ENCODE measurements at regions not wholly inside any gene's neighbourhood (a gene's known extent, or its start where the extent isn't known, plus 50 kb on each side); places are given as distances from the start of the nearest gene placed in this dataset.

DNA sequence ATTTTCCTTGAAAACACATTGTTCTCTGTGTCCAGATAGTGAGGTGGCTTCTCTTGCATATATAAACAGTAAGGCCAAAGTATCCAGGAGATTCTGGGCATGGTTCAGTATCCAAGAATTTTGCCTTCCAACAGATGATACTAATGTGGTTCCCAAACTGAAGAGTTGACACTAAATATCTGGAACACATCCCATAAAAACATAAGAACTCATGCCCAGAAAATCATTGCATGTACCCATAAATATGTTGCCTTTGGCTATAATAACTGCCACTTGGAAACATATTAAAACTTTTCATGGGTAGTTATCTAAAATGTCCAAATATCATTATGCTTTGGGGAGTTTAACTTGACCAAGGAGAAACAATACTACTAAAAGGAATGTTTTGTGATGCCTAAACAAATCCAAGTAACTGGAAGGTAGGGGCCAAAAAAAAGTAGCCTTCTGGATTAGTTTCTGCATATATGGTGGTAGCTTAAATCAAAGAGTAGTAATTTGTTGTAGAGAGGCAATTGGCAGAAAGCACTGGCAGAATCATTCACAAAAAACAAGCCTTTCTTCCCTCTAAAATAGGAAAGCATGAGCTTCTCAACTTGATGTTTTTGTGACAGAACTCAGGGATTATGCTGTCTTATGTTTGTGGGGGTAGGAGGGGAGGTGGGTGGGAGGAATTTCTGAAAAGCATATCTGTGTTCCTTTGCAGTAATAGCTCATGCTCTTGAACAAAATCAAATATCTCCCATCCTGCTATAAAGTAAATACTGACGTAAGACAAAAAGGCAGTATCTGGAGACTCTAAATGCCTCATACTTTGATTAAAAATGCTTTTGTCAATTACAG is 753.9 kb downstream of the TUSC7 start:
- DNase-seq (ENCODE audit: low read depth) = no peak

DNA sequence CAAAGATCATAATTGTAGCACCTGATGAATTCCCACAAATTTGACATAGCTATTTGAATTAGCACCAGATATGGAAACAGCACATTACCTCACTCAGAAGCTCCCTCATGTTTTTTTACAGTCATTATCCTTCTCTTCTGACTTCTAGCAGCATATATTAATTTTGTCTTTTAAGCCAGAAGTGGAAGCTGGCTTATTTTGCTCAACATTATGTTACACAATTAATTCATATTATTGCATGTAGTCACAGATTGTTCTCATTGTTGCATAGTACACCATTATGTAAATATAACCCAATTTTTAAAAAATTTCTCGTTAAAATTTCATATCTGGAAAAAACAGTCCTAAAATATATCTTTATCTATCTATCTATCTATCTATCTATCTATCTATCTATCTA is 762.3 kb downstream of the TUSC7 start:
- no peak for DNase-seq (ENCODE audit: low read depth)

DNA sequence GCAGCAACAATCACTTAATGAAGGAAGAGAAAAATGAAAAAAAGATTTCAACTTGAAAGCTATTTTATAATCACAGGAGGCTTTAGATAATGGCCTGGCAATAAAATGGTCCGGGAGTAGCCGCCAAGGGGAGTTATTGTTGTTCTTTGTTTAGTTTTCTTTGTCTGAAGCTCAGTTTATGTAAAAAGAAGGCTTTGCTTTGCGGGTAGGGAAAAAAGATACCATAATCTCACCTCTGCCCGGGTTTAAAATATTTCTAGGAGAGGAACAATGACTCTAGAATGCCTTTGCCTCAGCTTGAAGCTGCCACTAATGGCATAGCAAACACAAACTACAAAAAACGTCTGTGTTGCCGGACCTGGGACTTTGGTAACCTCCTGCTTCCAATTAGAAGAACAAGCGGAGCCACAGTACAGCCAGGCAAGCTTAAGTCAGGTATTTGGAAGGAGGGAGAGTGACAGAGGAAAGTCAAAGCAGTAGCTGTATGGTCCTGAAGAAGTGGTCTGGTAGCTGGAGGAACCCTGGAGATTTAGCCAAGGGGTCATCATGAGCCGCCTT is 764.5 kb downstream of the TUSC7 start:
- no peak for DNase-seq (ENCODE audit: low read depth)

DNA sequence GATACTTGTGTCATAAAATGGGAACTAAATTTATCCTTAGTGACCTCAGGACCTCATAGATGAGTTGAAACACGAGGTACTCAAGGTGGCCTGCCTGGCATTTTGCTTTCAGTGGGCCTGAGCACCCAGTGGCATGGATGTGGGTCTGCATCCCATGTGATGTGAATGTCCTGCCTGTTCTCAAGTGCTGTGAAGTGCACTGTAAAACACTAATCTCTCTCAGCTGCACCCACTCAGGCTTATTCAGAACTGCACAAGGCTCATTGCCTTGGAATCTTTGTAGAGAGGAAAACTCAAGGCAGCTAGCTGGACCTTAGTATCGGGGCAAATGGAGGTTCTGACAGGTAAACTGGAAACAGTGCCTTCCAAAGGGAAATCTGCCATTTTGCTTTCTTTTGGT is 767.0 kb downstream of the TUSC7 start:
- no peak for DNase-seq (ENCODE audit: low read depth)

DNA sequence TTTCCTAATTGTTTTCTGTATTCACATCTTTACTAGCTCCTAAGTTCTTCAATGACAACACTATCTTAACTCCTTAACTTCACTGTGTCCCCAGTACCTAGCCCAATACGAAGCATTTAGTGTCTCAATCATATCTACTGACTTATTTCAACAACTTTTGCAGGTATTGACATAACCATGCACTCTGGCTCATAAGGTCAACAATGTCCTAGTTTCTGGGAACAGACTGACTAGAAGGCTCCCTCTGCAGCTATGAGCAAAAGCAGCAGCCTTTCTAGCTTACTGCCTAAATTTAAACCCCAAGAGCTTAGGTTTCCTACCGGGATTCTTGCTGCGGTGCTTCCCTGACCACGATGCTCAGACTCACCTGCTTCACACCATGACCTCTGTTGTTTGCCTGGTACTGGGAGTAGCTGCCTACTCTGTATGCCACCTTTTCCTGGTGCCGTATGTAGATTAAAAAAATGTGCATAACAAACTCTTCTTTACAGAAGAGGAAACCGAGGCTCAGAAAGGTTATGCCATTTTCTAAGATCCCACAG is 767.7 kb downstream of the TUSC7 start:
- no peak for DNase-seq (ENCODE audit: low read depth)

GRCh38 chr3:117479095-117479494 is 769.5 kb downstream of the TUSC7 start:
- no peak for DNase-seq (ENCODE audit: low read depth)

- DNase-seq (ENCODE audit: low read depth) = no peak
Measured at GRCh38 chr3:117480525-117480924, 770.9 kb downstream of the TUSC7 start.

- DNase-seq (ENCODE audit: low read depth) = no peak
Measured at GRCh38 chr3:117480972-117481371, 771.4 kb downstream of the TUSC7 start.

DNA sequence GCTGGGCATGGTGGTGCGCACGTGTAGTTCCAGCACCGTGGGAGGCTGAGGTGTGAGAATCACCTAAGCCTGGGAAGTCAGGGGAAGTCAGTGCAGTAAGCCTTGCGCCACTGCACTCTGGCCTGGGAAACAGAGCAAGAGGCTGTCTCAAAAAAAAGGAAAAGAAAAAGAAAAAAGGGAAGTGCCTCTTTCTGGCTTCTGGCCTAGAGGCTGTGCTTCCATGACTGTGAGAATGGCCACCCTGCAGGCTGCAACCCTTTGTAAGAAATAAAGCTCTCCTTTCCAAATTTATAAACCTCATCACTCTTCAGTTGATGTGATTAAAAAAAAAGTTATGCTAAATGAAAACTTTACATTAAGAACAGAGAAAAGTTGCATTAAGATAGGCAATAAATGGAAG is 774.3 kb downstream of the TUSC7 start:
- no peak for DNase-seq (ENCODE audit: low read depth)

DNA sequence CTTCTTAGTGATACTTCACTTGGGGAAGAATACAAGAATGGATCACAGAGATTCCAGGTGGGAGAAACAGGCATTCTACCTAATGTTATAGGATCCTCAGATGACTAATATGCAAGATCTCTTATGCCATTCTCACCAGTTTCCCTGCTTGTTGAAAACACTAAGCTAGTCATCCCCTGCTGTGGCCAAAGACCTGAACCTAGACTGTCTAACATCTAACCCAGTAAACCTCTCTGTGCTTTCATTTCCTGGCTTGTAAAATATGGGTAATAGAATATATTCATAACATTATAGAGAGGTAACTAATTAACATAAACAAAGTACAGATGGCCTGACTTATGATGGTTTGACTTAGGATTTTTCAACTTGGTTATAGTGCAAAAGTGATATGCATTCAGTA is 776.3 kb downstream of the TUSC7 start:
- no peak for DNase-seq (ENCODE audit: low read depth)

GRCh38 chr3:117486719-117487716 is 777.4 kb downstream of the TUSC7 start:
- no peak for DNase-seq (ENCODE audit: low read depth)

DNA sequence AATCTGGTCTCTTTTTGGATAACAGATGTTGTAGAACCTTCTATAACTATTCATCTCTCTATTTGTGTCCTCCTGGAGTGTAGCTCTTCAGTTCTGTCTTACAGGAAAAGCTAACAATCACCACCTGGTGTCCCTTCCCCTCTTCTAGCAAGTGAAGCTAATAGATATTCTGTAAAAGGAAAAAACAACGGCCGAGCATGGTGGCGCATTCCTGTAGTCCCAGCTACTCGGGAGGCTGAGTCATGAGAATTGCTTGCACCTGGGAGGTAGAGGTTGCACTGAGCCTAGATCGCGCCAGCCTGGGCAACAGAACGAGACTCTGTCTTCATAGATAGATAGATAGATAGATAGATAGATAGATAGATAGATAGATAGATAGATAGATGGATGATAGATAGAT is 779.4 kb downstream of the TUSC7 start:
- DNase-seq (ENCODE audit: low read depth) = no peak

DNA sequence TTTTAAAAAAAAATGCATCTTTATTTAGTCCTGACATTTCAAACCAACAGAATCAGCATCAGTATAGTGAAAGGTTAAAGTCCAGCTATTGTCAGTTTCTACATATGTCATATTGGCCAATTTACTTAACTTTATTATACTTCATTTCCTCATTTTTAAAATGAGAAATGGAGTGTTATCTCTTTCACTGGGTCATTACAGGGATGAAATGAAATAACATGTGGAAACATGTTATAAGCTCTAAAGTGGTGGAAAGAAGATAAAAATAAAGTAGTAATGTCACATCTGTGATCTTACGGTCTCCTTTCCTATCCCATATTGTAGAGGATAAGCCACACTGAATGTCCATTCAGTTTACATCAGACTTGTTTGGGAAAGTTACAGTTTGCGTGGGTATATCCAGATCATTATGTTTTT is 780.1 kb downstream of the TUSC7 start:
- DNase-seq (ENCODE audit: low read depth) = no peak

DNA sequence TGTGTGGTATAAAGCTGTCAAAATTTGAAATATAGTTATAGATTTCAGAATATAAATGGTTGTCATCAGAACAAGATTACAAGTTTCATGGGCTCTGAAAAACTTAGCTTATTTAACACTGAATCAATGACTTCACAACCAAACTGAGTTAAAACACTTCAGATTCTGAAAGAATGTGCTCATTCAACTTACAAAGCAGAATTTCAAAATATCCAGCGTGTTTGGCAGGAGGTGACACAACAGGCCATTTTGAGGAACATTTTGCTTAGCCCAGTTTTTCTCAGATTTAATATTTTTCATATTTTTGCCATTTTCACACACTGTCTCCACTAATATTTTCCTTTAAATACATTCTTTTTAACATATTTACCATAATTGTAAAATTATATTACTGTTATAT is 781.1 kb downstream of the TUSC7 start:
- no peak for DNase-seq (ENCODE audit: low read depth)

DNA sequence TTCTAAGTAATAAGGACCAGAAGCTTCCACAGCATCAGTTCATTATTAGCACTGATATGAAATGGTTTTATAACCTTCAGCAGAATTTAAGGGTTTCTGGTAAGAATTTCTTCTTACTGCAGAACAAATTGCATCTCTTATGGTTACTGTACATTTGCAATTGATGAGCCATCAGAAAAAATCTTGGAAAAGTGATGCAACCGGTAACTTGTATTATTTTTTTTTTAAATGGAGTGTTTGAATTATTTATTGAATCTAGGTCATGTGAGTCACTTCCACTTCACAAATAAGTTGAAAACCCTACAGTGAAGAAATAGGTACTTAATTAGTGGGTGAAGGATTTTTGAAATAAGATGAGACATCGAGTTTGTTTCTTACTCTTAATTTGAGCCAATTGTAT is 786.0 kb downstream of the TUSC7 start:
- DNase-seq (ENCODE audit: low read depth) = no peak

DNA sequence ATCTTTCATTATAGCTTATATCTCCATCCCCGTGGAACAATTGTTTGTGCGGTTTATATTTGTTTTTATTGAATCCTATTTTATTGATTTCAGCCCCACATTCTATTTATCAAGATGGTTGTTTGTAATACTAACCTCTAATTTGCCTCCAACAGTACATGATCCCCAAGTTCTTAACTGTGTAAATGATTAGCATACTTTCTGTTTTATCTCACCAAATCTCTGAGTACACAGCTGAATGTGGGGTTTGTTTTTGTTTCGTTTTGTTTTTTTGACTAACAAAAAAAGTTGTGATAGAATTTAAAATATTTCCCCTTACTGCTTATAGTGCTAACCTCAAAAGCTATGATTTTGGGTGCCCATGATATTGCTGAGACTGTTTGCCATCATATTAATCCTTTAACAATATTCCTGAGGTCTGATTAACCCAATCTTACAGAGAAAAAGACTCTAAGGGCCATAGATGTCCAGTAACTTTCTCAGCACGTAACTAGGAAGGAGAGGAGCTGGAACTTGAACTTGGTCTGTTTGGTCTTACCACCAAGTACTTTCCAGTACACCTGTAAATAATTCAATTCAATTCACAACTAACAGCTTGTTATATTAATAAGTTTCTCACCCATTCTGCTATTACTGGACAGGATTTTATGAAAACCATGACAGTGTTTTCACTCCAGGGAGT is 789.8 kb downstream of the TUSC7 start:
- no peak for DNase-seq (ENCODE audit: low read depth)

- DNase-seq (ENCODE audit: low read depth) = no peak
Measured at GRCh38 chr3:117507958-117508357, 798.4 kb downstream of the TUSC7 start.

DNA sequence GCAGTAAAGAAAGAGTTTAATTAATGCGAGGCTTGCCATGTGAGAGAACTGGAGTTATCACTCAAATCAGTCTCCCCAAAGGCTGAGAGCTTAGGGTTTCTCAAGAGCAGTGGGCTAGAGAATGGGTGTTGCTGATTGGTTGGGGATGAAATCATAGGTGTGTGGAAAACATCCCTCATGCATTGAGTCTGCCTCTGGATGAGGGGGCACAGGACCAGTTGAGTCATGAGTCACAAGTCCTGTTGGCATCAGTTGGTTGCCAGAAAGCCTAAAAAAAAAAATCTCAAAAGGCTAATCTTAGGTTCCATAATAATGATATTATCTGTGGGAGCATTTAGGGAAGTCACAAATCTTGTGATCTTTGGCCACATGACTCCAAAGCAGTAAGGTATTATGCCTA is 800.3 kb downstream of the TUSC7 start:
- no peak for DNase-seq (ENCODE audit: low read depth)

GRCh38 chr3:117510396-117510795 is 800.8 kb downstream of the TUSC7 start:
- peak; percentile 35 for DNase-seq (ENCODE audit: low read depth)

- DNase-seq (ENCODE audit: low read depth) = no peak
Measured at GRCh38 chr3:117512975-117513374, 803.4 kb downstream of the TUSC7 start.

- DNase-seq (ENCODE audit: low read depth) = no peak
Measured at GRCh38 chr3:117515309-117515708, 805.7 kb downstream of the TUSC7 start.

GRCh38 chr3:117518364-117518763 is 808.8 kb downstream of the TUSC7 start:
- DNase-seq (ENCODE audit: low read depth) = no peak

All from GM04504 (cell line).